GM19395 (cell line): ENCODE measurements at regions not wholly inside any gene's neighbourhood (a gene's known extent, or its start where the extent isn't known, plus 50 kb on each side); places are given as distances from the start of the nearest gene placed in this dataset.
"Not testable (repeated sequence)": the region's sequence is repeated elsewhere in the genome, so short reads cannot be mapped to it uniquely, and the experiment has no call there.

Source experiments
- ATAC-seq: cut with Tn5 transposase; IDR thresholded peaks from one replicate; pipeline ENCODE4 v1.9.1; 2021; ENCODE audit warnings: mild to moderate bottlenecking, moderate library complexity; ENCODE audit not compliant: unreplicated experiment

DNA sequence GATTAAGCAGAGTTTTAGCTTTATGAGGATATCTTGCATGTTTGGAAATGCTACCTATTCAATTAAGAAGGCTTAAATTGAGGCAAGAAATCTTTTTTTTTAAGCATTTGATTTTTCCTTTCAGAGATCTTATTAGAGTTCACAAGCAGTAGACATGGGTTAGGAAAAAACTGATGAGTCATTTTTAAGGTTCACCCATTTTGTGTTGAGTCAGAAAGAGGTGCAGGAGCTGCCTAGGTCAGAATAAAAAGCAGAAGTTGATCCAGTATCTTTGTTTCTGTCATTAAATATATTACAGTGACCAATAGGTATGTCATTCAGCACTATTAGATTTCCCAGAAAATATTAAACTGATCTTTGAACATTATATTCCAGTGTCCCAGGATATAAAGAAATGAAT, 306.8 kb downstream of the LMBRD1 start:
- no peak for ATAC-seq

DNA sequence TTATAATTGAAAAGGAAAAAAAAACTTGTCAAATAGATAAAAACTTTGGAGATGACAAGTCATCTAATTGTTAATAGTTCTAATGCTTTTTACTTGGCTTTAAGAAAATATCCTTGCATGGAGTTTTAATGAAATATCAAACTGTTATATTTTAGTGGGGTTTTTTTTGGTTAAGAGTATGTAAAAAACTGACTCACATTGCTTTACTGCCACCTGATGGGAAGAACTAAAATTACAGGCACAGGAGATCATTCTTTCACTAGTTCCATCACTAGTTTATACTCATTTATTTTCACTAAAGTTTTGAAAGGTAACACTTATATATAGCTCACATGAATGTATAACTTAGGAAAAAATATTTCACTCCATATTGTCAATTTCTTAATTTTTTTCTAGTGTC, 309.1 kb downstream of the LMBRD1 start:
- ATAC-seq, result no peak

- no peak for ATAC-seq
Observed at GRCh38 chr6:69466979-69467570, 329.7 kb downstream of the LMBRD1 start.

GRCh38 chr6:69465866-69466265, 330.9 kb downstream of the LMBRD1 start:
- no peak for ATAC-seq

DNA sequence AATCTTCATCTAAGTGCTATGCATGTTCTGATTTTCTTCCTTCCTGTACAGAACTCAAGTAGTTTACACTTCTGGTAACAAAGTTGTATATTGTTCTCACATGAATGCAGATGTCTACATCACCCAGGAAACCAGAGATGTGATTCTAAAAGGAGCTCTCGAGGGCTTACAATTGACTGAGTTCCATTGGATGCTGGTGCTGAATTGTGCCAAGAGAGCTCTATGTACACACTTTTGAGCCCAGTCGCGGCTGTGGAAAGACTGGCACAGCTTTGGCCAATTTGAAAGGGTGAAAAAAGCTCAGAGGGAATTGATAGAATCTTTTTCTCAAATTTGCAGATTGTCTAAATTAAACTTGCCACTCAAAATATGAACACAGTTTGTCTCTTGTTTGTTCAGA, 340.7 kb downstream of the LMBRD1 start:
- ATAC-seq, result no peak

DNA sequence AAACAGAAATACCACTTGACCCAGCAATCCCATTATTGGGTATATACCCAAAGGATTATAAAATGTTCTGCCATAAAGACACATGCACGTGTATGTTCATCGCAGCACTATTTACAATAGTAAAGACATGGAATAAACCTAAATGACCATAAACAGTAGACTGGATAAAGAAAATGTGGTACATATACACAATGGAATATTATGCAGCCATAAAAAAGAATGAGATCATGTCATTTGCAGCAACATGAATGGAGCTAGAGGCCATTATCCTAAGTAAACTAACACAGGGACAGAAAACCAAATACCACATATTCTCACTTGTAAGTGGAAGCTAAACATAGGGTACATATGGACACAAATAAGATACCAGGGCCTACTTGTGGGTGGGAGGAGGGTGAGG, 342.2 kb downstream of the LMBRD1 start:
- ATAC-seq, result not testable (repeated sequence)

DNA sequence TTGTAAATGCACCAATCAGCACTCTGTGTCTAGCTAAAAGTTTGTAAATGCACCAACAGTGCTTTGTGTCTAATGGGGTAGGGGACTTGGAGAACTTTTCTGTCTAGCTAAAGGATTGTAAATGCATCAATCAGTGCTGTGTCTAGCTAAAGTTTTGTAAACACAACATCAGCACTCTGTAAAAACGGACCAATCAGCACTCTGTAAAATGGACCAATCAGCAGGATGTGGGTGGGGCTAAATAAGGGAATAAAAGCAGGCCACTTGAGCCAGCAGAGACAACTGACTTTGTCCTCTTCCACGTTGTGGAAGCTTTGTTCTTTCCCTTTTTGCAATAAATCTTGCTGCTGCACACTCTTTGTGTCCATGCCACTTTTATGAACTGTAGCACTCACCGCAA, 346.3 kb downstream of the LMBRD1 start:
- ATAC-seq, result not testable (repeated sequence)

DNA sequence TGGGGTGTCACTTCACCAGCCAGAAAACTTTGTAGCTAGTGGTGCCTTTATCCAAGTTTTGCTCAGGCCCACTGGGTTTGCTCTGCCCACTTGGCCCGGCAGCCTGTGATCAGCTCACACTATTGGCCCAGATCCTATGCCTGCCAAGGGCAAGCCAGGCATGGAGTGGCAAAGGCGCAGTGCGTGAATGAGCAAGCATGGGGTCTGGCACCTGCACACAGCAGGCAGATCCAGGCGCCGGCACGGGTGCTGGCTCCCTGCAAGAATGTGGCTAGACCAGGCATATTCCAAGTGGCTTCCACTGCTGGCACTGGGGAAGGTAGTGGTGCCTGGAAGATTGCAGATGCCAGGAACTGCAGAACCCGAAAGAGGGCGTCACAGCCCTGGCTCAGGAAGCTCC, 346.9 kb downstream of the LMBRD1 start:
- ATAC-seq, result no peak
